Umbilical cord (tissue), 1 donor: ENCODE measurements at regions not wholly inside any gene's neighbourhood (a gene's known extent, or its start where the extent isn't known, plus 50 kb on each side); places are given as distances from the start of the nearest gene placed in this dataset.

ENCODE experiments used
- DNase-seq: peaks from one replicate; pipeline ENCODE4 v3.0.0-alpha.2; 2015; ENCODE audit warnings: low spot score

- peak; percentile 85 for DNase-seq
Measured at GRCh38 chr16:73232555-73233328, 184.8 kb upstream of the ZFHX3 start.

- no peak for DNase-seq
Measured at GRCh38 chr16:73231944-73232554, 184.1 kb upstream of the ZFHX3 start.

- DNase-seq = no peak
Measured at GRCh38 chr16:73231379-73231778, 183.5 kb upstream of the ZFHX3 start.

GRCh38 chr16:73230651-73231050, 182.7 kb upstream of the ZFHX3 start:
- DNase-seq = no peak

- peak; percentile 69 for DNase-seq
Measured at GRCh38 chr16:73228649-73229048, 180.7 kb upstream of the ZFHX3 start.

- no peak for DNase-seq
Measured at GRCh38 chr16:73226675-73227074, 178.7 kb upstream of the ZFHX3 start.

GRCh38 chr16:73225983-73226382, 178.1 kb upstream of the ZFHX3 start:
- DNase-seq = no peak

- DNase-seq = no peak
Measured at GRCh38 chr16:73220836-73221235, 172.9 kb upstream of the ZFHX3 start.

GRCh38 chr16:73219176-73219575, 171.2 kb upstream of the ZFHX3 start:
- DNase-seq = no peak

- DNase-seq = no peak
Measured at GRCh38 chr16:73217654-73218053, 169.7 kb upstream of the ZFHX3 start.

GRCh38 chr16:73216932-73217331, 169.0 kb upstream of the ZFHX3 start:
- no peak for DNase-seq

GRCh38 chr16:73215678-73216377, 167.9 kb upstream of the ZFHX3 start:
- DNase-seq = no peak

- peak; percentile 20 for DNase-seq
Measured at GRCh38 chr16:73214825-73215677, 167.1 kb upstream of the ZFHX3 start.

GRCh38 chr16:73213732-73214455, 166.0 kb upstream of the ZFHX3 start:
- DNase-seq = no peak

- no peak for DNase-seq
Measured at GRCh38 chr16:73212431-73212830, 164.5 kb upstream of the ZFHX3 start.

- DNase-seq = no peak
Measured at GRCh38 chr16:73210686-73211085, 162.8 kb upstream of the ZFHX3 start.

GRCh38 chr16:73210084-73210483, 162.2 kb upstream of the ZFHX3 start:
- DNase-seq = no peak

- DNase-seq = no peak
Measured at GRCh38 chr16:73209190-73209589, 161.3 kb upstream of the ZFHX3 start.

- peak; percentile 86 for DNase-seq
Measured at GRCh38 chr16:73206151-73206707, 158.3 kb upstream of the ZFHX3 start.

GRCh38 chr16:73205153-73205886, 157.4 kb upstream of the ZFHX3 start:
- no peak for DNase-seq
